HG02588 (cell line): ENCODE measurements at regions not wholly inside any gene's neighbourhood (a gene's known extent, or its start where the extent isn't known, plus 50 kb on each side); places are given as distances from the start of the nearest gene placed in this dataset.
"Not testable (repeated sequence)": the region's sequence is repeated elsewhere in the genome, so short reads cannot be mapped to it uniquely, and the experiment has no call there.

ENCODE experiments used
- ATAC-seq: cut with Tn5 transposase; IDR thresholded peaks from one replicate; pipeline ENCODE4 v1.9.1; 2021; ENCODE audit warnings: mild to moderate bottlenecking, moderate library complexity; ENCODE audit not compliant: unreplicated experiment

GRCh38 chr3:153539263-153539662, 377.2 kb downstream of the RAP2B start:
- ATAC-seq, result no peak

- ATAC-seq, result no peak
Measured at GRCh38 chr3:153545471-153545870, 383.4 kb downstream of the RAP2B start.

- no peak for ATAC-seq
Measured at GRCh38 chr3:153547970-153548369, 385.9 kb downstream of the RAP2B start.

- not testable (repeated sequence) for ATAC-seq
Measured at GRCh38 chr3:153549686-153550085, 387.7 kb downstream of the RAP2B start.

GRCh38 chr3:153551536-153552285, 389.7 kb downstream of the RAP2B start:
- ATAC-seq, result no peak

- ATAC-seq, result no peak
Measured at GRCh38 chr3:153552887-153553604, 391.0 kb downstream of the RAP2B start.

GRCh38 chr3:153553605-153553945, 391.5 kb downstream of the RAP2B start:
- no peak for ATAC-seq

GRCh38 chr3:153555919-153556318, 393.9 kb downstream of the RAP2B start:
- ATAC-seq, result no peak

GRCh38 chr3:153559366-153559765, 397.3 kb downstream of the RAP2B start:
- not testable (repeated sequence) for ATAC-seq

GRCh38 chr3:153567011-153567410, 405.0 kb downstream of the RAP2B start:
- no peak for ATAC-seq

GRCh38 chr3:153567556-153567955, 405.5 kb downstream of the RAP2B start:
- ATAC-seq, result no peak

GRCh38 chr3:153570481-153570880, 408.5 kb downstream of the RAP2B start:
- not testable (repeated sequence) for ATAC-seq

- no peak for ATAC-seq
Measured at GRCh38 chr3:153572165-153572564, 410.1 kb downstream of the RAP2B start.

- no peak for ATAC-seq
Measured at GRCh38 chr3:153572654-153573053, 410.6 kb downstream of the RAP2B start.

GRCh38 chr3:153573481-153573880, 411.5 kb downstream of the RAP2B start:
- ATAC-seq, result no peak

- ATAC-seq, result no peak
Measured at GRCh38 chr3:153574445-153574844, 412.4 kb downstream of the RAP2B start.

GRCh38 chr3:153577059-153577736, 415.2 kb downstream of the RAP2B start:
- no peak for ATAC-seq

- no peak for ATAC-seq
Measured at GRCh38 chr3:153578046-153578445, 416.0 kb downstream of the RAP2B start.

GRCh38 chr3:153590051-153590450, 428.0 kb downstream of the RAP2B start:
- no peak for ATAC-seq

- no peak for ATAC-seq
Measured at GRCh38 chr3:153591561-153592245, 429.7 kb downstream of the RAP2B start.

GRCh38 chr3:153595186-153595815, 433.3 kb downstream of the RAP2B start:
- ATAC-seq, result no peak
